Lower leg skin (tissue), 4 donors: ENCODE measurements at regions not wholly inside any gene's neighbourhood (a gene's known extent, or its start where the extent isn't known, plus 50 kb on each side); places are given as distances from the start of the nearest gene placed in this dataset.

Source experiments
- DNase-seq, 2 donors: peaks; one replicate each; pipeline ENCODE4 v3.0.0-alpha.2; 2019; ENCODE audit warnings: low spot score in 2 of 2
- H3K4me3 ChIP-seq: fragments of 200-600 bp; sonication (generic); 2 replicates; pipeline ENCODE4 v1.5.1; 2017; ENCODE audit warnings: mild to moderate bottlenecking, low read depth; ENCODE audit not compliant: poor library complexity, severe bottlenecking
- POLR2A ChIP-seq, 2 donors: fragments of 450-650 bp; IDR thresholded peaks; one replicate each; pipeline ENCODE4 v1.6.1; 2016 to 2017; ENCODE audit warnings: antibody characterized with exemption in 2 of 2, mild to moderate bottlenecking in 1 of 2, moderate library complexity in 1 of 2
- WGBS, 2 donors: methylation state at CpG; one replicate each; pipeline ENCODE4 v1.1.5; 2018; 5-methylcytosine and 5-hydroxymethylcytosine counted together
- intact Hi-C: fragments of 100-400 bp; cut with DNase I; formaldehyde crosslinking; loops from one replicate; pipeline ENCODE4 v1.15.0; 2023; ENCODE audit warnings: low total_unique reads
- TF ChIP-seq, protein P1 (sequence below), 3 donors: fragments of 450-650 bp; IDR thresholded peaks; one replicate each; pipeline ENCODE4 v1.5.1; 2016; ENCODE audit warnings: antibody characterized with exemption in 3 of 3, mild to moderate bottlenecking in 3 of 3, moderate library complexity in 2 of 3

DNA sequence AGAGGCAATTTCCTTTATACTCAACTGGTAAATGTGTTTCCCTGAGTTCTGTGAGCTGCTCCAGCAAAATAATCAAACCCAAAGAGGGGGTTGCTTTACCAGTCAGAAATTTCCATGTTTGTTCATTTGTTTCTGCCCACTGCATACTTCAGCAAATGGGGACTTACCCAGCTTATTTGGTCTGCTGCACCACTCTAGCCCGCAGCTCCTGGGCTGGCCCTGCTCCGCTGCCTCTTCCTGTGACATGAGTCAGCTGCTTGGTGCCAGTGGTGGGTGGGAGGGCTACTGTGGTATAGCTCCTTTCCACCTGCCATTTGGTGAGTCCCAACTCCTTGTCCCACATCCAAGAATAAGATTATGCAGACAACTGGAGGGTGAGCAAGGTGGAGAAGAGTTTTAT lies 644.2 kb downstream of the MCTP2 start:
- WGBS, 2 donors = 91 to 92% methylated on average over 2 of the region's 2 CpGs
- DNase-seq = no peak
- no peak for TF ChIP-seq POLR2A (IDR thresholded peaks at IDR 0.05)
- TF ChIP-seq, protein P1, sequence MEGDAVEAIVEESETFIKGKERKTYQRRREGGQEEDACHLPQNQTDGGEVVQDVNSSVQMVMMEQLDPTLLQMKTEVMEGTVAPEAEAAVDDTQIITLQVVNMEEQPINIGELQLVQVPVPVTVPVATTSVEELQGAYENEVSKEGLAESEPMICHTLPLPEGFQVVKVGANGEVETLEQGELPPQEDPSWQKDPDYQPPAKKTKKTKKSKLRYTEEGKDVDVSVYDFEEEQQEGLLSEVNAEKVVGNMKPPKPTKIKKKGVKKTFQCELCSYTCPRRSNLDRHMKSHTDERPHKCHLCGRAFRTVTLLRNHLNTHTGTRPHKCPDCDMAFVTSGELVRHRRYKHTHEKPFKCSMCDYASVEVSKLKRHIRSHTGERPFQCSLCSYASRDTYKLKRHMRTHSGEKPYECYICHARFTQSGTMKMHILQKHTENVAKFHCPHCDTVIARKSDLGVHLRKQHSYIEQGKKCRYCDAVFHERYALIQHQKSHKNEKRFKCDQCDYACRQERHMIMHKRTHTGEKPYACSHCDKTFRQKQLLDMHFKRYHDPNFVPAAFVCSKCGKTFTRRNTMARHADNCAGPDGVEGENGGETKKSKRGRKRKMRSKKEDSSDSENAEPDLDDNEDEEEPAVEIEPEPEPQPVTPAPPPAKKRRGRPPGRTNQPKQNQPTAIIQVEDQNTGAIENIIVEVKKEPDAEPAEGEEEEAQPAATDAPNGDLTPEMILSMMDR (IDR thresholded peaks at IDR 0.05) = no peak
- intact Hi-C loops = no loop called here
- H3K4me3 ChIP-seq = no peak overlapping the region

DNA sequence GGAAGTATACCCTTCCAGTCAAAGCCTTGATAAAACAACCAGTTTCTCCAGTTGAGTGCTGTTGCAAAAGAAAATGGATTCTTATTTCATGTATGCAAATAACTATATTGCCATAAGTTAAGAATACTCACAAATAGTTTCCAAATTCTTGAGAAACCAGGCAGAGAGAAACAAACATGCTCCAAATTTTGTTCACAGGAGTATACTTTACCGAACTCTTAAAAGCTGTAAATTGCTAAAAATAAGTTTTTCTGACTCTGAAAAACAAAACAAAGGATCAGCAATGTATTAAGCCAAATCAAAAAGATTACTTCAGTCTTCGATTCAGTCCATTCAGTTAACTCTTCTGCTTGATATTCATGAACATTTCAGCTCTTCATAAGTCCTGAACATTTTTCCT lies 646.5 kb downstream of the MCTP2 start:
- H3K4me3 ChIP-seq = no peak overlapping the region
- intact Hi-C loops = no loop called here
- WGBS, 2 donors = 74 to 89% methylated on average over 2 of the region's 2 CpGs
- DNase-seq = no peak
- TF ChIP-seq POLR2A (IDR thresholded peaks at IDR 0.05) = no peak
- TF ChIP-seq, protein P1 (IDR thresholded peaks at IDR 0.05) = no peak

DNA sequence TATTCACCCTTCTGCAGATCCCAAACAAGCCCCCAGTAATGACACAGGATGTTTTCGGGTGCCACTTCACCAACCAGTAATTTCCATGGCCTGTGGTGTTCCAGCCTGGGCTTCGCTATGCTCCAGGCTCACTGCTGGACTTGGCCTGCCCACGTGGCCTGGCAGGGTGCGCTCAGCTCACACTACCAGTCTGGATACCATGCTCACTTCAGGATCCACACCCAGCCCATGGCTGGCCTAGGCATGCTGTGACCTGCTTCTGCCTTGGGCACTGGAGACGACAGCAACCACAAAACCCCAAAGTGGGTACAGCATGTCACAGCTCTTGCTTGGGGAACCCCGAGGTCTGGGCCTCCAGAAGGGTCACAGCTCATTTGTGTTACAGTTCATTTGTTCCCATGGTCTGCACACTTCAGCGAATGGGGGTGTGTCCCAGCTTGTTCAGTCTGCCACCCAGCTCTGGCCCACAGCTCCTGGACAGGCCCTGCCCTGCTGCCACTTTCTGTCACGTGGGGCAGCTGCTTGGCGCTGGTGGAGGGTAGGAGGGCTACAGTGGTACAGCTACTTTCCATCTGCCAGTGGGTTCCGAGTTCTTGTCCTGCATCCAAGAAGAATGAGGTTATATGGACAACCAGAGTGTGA lies 650.8 kb downstream of the MCTP2 start:
- H3K4me3 ChIP-seq = no peak overlapping the region
- 81 to 89% methylated on average over 10 of the region's 10 CpGs for WGBS, 2 donors
- intact Hi-C loops = no loop called here
- DNase-seq = no peak
- no peak for TF ChIP-seq POLR2A (IDR thresholded peaks at IDR 0.05)
- TF ChIP-seq, protein P1 (IDR thresholded peaks at IDR 0.05) = no peak

DNA sequence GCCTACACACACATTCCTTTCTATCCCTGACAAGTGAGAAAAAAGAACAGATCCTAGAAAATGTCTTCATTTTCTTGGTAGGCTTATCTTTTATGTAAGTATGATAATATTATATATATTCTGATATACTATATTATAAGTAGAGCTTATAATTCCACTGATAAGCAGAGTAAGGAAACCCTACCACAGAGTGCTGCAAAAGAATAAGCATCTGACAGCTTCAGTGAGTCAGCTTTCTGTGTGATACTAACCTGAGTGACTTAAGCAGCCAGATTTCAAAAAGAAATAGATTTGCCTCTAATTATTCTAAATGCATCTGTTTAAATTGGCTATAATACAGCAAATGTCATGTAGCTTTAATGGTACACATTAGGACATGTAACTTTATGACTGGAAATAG lies 656.0 kb downstream of the MCTP2 start:
- DNase-seq = no peak
- TF ChIP-seq POLR2A (IDR thresholded peaks at IDR 0.05) = no peak
- TF ChIP-seq, protein P1 (IDR thresholded peaks at IDR 0.05) = no peak
- intact Hi-C loops = no loop called here
- H3K4me3 ChIP-seq = no peak overlapping the region

DNA sequence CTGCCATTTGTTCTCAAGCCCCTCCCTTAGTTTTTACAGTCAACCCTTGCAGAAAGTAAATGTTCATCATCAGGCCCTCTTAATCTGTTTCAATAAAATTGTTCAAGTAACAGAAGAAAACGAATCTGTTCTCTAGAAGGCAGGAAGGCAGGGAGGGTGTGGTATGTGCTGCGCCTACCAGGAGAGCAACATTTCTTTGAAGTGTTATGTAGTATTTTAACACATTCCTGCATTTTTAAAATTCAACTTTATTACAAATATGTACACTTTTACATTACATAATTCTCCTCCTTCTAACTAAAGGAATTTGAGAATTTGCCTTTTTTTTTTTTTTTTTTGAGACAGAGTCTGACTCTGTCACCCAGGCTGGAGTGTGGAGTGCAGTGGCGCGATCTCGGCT lies 657.8 kb downstream of the MCTP2 start:
- no peak for DNase-seq
- H3K4me3 ChIP-seq = no peak overlapping the region
- intact Hi-C loops = no loop called here
- TF ChIP-seq POLR2A (IDR thresholded peaks at IDR 0.05) = no peak
- TF ChIP-seq, protein P1 (IDR thresholded peaks at IDR 0.05) = no peak
- 78 to 81% methylated on average over 5 of the region's 5 CpGs for WGBS, 2 donors

DNA sequence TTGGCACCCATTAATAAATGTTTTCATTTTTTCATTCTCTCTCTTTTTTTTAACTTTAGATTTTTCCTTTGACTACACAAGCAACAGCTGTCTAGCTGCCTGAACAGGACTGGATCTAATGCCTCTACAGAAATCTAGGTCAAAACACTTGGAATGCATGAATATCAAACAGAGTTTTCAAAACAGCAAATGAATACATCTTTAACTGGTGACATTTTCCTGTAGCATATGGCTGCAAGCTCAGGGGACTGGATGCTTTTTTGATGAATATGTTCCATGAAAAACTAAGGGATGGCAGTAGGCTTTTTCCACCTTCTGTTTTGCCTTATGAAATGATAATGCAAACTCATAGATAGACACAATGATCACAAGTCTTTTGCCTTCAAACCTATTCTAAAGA lies 661.7 kb downstream of the MCTP2 start:
- no peak for DNase-seq
- H3K4me3 ChIP-seq = no peak overlapping the region
- TF ChIP-seq POLR2A (IDR thresholded peaks at IDR 0.05) = no peak
- TF ChIP-seq, protein P1 (IDR thresholded peaks at IDR 0.05) = no peak
- intact Hi-C loops = no loop called here
